ENCODE measurements at regions not wholly inside any gene's neighbourhood (a gene's known extent, or its start where the extent isn't known, plus 50 kb on each side); places are given as distances from the start of the nearest gene placed in this dataset.

GRCh38 chr13:74969419-74969818, 512.5 kb downstream of the TBC1D4 start:
- TF ChIP-seq CTCF (IDR thresholded peaks at IDR 0.05) (no peak), POLR2A (IDR thresholded peaks at IDR 0.05) (no peak)
